K562 (cell line): ENCODE measurements at regions not wholly inside any gene's neighbourhood (a gene's known extent, or its start where the extent isn't known, plus 50 kb on each side); places are given as distances from the start of the nearest gene placed in this dataset.

Source experiments
- CHD7 ChIP-seq: fragments of 200-600 bp; sonication (generic); IDR thresholded peaks from one replicate; pipeline ENCODE4 v1.6.1; 2012; ENCODE audit warnings: mild to moderate bottlenecking, low read depth, low read length, inconsistent platforms

- no peak for TF ChIP-seq CHD7
Observed at GRCh38 chr20:16902662-16903061, 154.5 kb downstream of the OTOR start (continued).
